ENCODE measurements at regions not wholly inside any gene's neighbourhood (a gene's known extent, or its start where the extent isn't known, plus 50 kb on each side); places are given as distances from the start of the nearest gene placed in this dataset.

DNA sequence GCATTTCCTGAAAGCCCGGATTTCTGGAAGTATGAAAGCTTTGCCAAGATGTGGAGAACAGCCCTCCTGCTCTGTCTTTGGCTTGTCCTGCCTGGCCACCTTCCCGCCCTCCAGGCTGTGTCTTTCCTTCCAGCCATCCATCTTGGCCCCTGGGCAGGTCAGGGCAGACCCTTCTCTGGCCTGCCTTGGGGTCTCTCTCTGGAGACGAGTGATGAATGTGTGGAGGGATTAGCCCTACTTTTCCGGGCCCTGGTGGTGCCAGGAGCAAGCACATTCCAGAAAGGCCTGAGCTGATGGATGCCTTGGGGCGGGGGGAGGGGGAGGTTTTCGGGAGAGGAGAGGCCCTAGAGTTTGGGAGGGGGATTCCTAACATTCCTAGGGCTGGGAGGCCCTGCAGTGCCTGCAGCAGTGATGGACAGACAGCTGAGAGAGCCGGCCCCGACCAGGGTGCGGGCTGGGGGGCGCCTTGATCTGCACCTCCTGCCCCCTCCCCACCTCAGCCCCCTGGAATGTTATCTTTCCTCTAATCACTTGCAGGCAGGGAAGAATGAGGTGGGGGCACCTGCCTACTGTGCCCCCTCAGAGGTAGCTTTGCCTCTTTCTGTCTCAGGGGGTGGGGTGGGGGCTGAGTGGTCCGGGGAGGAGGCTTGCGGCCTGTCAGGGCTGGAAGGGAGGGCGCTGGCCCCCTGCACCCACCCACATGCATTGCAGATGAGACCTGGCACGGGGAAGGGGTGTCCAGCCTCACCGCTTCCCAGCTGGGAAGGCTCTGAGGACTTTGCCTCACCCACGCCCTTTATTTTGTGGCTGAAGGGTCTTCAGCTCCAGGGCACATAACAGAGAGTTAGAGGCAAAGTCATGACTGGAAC lies 156.2 kb downstream of the DDX1 start:
- Histone ChIP-seq H3K4me3 (IDR thresholded peaks at IDR 0.05; ENCODE audit: insufficient read depth, low read depth, low read length) (no peak overlapping the region), H4K20me1 (ENCODE audit: insufficient read depth) (no peaks in the 10 kb centered on the region), H3K9ac (no peak overlapping the region), H3K36me3 (ENCODE audit: insufficient read depth) (no peaks in the 10 kb centered on the region), H3K79me2 (ENCODE audit: insufficient read depth, low read depth) (no peaks in the 10 kb centered on the region), H3K27ac (no peak overlapping the region), H3K27me3 (ENCODE audit: insufficient read depth, low read depth) (no peaks in the 10 kb centered on the region), H2AFZ (ENCODE audit: low read depth) (no peak overlapping the region), H3K4me2 (no peak overlapping the region), H3K4me1 (ENCODE audit: low read depth, poor library complexity, severe bottlenecking) (no peaks in the 10 kb centered on the region)
- TF ChIP-seq, protein P1, sequence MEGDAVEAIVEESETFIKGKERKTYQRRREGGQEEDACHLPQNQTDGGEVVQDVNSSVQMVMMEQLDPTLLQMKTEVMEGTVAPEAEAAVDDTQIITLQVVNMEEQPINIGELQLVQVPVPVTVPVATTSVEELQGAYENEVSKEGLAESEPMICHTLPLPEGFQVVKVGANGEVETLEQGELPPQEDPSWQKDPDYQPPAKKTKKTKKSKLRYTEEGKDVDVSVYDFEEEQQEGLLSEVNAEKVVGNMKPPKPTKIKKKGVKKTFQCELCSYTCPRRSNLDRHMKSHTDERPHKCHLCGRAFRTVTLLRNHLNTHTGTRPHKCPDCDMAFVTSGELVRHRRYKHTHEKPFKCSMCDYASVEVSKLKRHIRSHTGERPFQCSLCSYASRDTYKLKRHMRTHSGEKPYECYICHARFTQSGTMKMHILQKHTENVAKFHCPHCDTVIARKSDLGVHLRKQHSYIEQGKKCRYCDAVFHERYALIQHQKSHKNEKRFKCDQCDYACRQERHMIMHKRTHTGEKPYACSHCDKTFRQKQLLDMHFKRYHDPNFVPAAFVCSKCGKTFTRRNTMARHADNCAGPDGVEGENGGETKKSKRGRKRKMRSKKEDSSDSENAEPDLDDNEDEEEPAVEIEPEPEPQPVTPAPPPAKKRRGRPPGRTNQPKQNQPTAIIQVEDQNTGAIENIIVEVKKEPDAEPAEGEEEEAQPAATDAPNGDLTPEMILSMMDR (conservative IDR thresholded peaks at IDR 0.05; ENCODE audit: low read depth, low read length), result no peak

DNA sequence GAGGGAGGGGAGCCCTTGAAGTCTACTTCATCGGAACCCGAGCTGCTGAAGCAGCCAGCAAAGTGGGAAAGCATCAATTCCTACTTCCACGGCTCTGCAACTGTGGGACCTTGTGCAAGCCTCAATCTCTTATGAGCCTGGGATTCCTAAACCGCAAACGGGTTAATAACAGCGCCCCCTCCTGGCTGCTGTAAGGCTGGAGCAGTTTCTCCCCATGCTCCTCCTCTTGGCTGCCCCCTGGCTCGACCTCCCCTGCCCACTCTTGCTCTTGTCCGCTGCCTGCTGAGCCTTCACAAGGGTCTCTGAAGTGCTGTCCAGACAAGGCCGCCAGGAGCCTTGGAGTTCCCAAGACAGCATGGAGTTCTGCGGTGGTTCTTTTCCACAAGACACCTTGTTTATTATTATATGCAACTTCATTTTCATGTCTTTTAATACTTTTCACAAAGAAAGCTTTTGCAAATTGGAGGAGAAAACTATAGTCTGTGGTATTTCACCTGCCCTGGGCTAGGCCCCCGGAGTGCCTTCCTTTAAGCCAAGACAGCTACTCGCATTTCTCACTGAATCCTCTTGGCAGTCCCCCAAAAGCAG lies 157.2 kb downstream of the DDX1 start:
- no peaks in the 10 kb centered on the region for H3K36me3 ChIP-seq (ENCODE audit: insufficient read depth)
- H3K4me1 ChIP-seq (ENCODE audit: low read depth, poor library complexity, severe bottlenecking), result no peaks in the 10 kb centered on the region
- TF ChIP-seq, protein P1 (conservative IDR thresholded peaks at IDR 0.05; ENCODE audit: low read depth, low read length), result no peak; the same call in 1 of the 2 replicates
- H3K79me2 ChIP-seq (ENCODE audit: insufficient read depth, low read depth), result no peaks in the 10 kb centered on the region
- H3K4me3 ChIP-seq (IDR thresholded peaks at IDR 0.05; ENCODE audit: insufficient read depth, low read depth, low read length), result no peak overlapping the region
- H3K27me3 ChIP-seq (ENCODE audit: insufficient read depth, low read depth), result no peaks in the 10 kb centered on the region
- no peak overlapping the region for H3K9ac ChIP-seq
- no peaks in the 10 kb centered on the region for H4K20me1 ChIP-seq (ENCODE audit: insufficient read depth)
- no peak overlapping the region for H3K4me2 ChIP-seq
- H2AFZ ChIP-seq (ENCODE audit: low read depth), result no peak overlapping the region
- no peak overlapping the region for H3K27ac ChIP-seq

DNA sequence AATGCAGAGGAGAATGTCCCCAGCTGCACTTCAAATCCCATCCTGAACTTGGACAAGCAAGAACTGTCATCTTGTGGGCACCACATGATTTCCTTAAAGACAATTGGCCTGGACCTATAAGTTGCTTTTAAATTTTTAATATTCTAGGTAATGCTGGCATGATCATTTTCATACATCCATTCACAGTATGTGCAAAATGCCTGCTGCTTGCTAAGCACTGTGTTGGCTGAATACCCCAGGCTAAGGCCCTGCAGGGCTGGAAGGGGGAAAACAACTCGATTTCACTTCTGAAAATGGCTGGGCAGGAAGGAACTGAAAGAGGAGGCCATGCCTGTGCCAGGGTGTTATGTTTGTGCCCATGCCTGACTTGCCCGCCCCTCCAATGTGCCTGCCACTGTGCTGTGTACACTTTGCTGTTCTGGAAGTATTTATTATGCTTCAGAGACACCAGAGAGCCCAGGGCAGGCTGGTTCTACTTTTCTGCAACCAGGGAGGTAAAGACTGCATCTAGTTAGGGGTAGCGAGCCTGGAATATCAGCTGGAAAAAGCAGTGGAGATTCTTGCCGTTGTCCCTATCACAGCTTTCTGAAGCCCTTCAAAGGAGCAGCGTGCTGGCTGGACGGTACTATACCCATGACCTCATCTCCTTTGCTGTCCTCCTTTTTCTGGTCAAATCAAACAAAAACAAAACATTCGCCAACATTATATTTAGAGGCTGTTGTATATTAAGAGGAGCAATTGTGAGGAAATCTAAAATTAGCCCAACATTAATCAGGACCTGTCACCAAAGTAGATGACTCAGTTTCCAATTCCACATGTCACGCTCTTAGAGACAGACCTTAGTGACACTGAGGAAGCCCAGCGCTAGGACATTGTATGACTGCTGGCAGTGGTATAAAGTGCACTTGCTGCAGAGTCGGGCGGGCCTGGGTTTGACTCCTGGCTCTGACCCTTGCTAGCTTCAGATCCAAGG lies 158.1 kb downstream of the DDX1 start:
- H3K27me3 ChIP-seq (ENCODE audit: insufficient read depth, low read depth), result no peaks in the 10 kb centered on the region

DNA sequence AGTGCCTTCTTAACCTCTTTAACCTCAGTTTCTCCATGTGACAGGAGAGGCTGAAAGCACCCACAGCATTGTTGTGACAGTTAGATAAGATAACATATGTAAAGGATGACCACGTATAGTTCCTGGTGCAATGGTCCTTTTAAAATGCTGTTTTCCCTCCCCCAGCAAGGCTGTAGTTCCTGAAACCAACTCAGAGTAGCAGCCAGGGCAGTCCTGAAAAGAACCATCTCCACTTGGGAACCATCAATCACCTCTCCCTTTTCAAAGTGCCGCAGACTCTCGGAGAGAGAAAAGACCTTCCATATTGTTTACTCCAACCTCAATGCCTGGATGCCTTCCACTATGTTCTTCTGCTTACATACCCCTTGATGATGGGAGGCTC lies 158.8 kb downstream of the DDX1 start:
- H3K4me1 ChIP-seq (ENCODE audit: low read depth, poor library complexity, severe bottlenecking), result no peaks in the 10 kb centered on the region
- no peaks in the 10 kb centered on the region for H3K36me3 ChIP-seq (ENCODE audit: insufficient read depth)
- H3K4me3 ChIP-seq (IDR thresholded peaks at IDR 0.05; ENCODE audit: insufficient read depth, low read depth, low read length), result no peak overlapping the region
- H3K79me2 ChIP-seq (ENCODE audit: insufficient read depth, low read depth), result no peaks in the 10 kb centered on the region
- no peak overlapping the region for H2AFZ ChIP-seq (ENCODE audit: low read depth)
- no peaks in the 10 kb centered on the region for H3K27me3 ChIP-seq (ENCODE audit: insufficient read depth, low read depth)
- TF ChIP-seq, protein P1 (conservative IDR thresholded peaks at IDR 0.05; ENCODE audit: low read depth, low read length), result no peak
- no peak overlapping the region for H3K27ac ChIP-seq
- no peaks in the 10 kb centered on the region for H4K20me1 ChIP-seq (ENCODE audit: insufficient read depth)
- H3K9ac ChIP-seq, result no peak overlapping the region
- no peak overlapping the region for H3K4me2 ChIP-seq

More for the DNA sequence above, 158.1 kb downstream of the DDX1 start:
- Histone ChIP-seq H3K4me1 (ENCODE audit: low read depth, poor library complexity, severe bottlenecking) (no peaks in the 10 kb centered on the region), H3K36me3 (ENCODE audit: insufficient read depth) (no peaks in the 10 kb centered on the region), H3K79me2 (ENCODE audit: insufficient read depth, low read depth) (no peaks in the 10 kb centered on the region), H3K27ac (no peak overlapping the region), H3K4me3 (IDR thresholded peaks at IDR 0.05; ENCODE audit: insufficient read depth, low read depth, low read length) (no peak overlapping the region), H3K4me2 (no peak overlapping the region), H4K20me1 (ENCODE audit: insufficient read depth) (no peaks in the 10 kb centered on the region), H3K9ac (no peak overlapping the region), H2AFZ (ENCODE audit: low read depth) (no peak overlapping the region)
- TF ChIP-seq, protein P1 (conservative IDR thresholded peaks at IDR 0.05; ENCODE audit: low read depth, low read length), result no peak

All from KMS-11 (cell line).